Neural cell (in vitro differentiated cells): ENCODE measurements at regions not wholly inside any gene's neighbourhood (a gene's known extent, or its start where the extent isn't known, plus 50 kb on each side); places are given as distances from the start of the nearest gene placed in this dataset.

ENCODE experiments used
- H2AFZ ChIP-seq: fragments of 200-600, 300-800 bp; sonication (generic), shearing (Covaris generic); 2 replicates; pipeline ENCODE4 v1.6.0; 2014; ENCODE audit warnings: low read depth, mild to moderate bottlenecking, antibody characterized with exemption, low read length, moderate library complexity
- H3F3A ChIP-seq: fragments of 200-600 bp; shearing (Covaris generic); 2 replicates; pipeline ENCODE4 v1.6.1; 2016; ENCODE audit warnings: mild to moderate bottlenecking, moderate library complexity, mixed read lengths, antibody characterized with exemption, low read length; ENCODE audit not compliant: insufficient read depth, poor library complexity, severe bottlenecking
- H3K27ac ChIP-seq: fragments of 200-600, 300-800 bp; sonication (generic), shearing (Covaris generic); 2 replicates; pipeline ENCODE4 v1.5.1; 2014; ENCODE audit warnings: mild to moderate bottlenecking, low read length, moderate library complexity
- H3K27me3 ChIP-seq: fragments of 300-800, 200-600 bp; sonication (generic), shearing (Covaris generic); 2 replicates; pipeline ENCODE4 v1.6.0; 2014; ENCODE audit warnings: mild to moderate bottlenecking, low read depth, low read length, moderate library complexity; ENCODE audit not compliant: insufficient read depth
- H3K36me3 ChIP-seq: fragments of 300-800, 200-600 bp; sonication (generic), shearing (Covaris generic); 2 replicates; pipeline ENCODE4 v1.5.1; 2014; ENCODE audit warnings: mild to moderate bottlenecking, antibody characterized with exemption, low read length, moderate library complexity; ENCODE audit not compliant: insufficient read depth
- H3K4me2 ChIP-seq: fragments of 300-800, 200-600 bp; sonication (generic), shearing (Covaris generic); 2 replicates; pipeline ENCODE4 v1.6.0; 2014; ENCODE audit warnings: mild to moderate bottlenecking, low read length
- H3K4me3 ChIP-seq: fragments of 300-800, 200-600 bp; sonication (generic), shearing (Covaris generic); 2 replicates; pipeline ENCODE4 v1.5.1; 2014; ENCODE audit warnings: mild to moderate bottlenecking, low read length, moderate library complexity
- H3K79me2 ChIP-seq: fragments of 200-600 bp; shearing (Covaris generic); replicated peaks from 2 replicates; pipeline ENCODE4 v1.6.0; 2014; ENCODE audit warnings: mild to moderate bottlenecking, low read length, moderate library complexity; ENCODE audit not compliant: insufficient read depth
- H3K9ac ChIP-seq: fragments of 300-800, 200-600 bp; sonication (generic), shearing (Covaris generic); 2 replicates; pipeline ENCODE4 v1.6.1; 2016; ENCODE audit warnings: mild to moderate bottlenecking, low read length, mixed read lengths
- H3K9me2 ChIP-seq: fragments of 200-600 bp; shearing (Covaris generic); 2 replicates; pipeline ENCODE4 v1.6.1; 2016; ENCODE audit warnings: mild to moderate bottlenecking, low read length, mixed read lengths; ENCODE audit not compliant: insufficient read depth
- H3K9me3 ChIP-seq: fragments of 200-600, 300-800 bp; sonication (generic), shearing (Covaris generic); 2 replicates; pipeline ENCODE4 v1.6.1; 2016; ENCODE audit warnings: mild to moderate bottlenecking, mixed run types, low read length, moderate library complexity, mixed read lengths
- H4K20me1 ChIP-seq: fragments of 200-600 bp; shearing (Covaris generic); 2 replicates; pipeline ENCODE4 v1.6.1; 2016; ENCODE audit warnings: mild to moderate bottlenecking, mixed run types; ENCODE audit not compliant: insufficient read depth
- EP300 ChIP-seq: fragments of 450-650 bp; conservative IDR thresholded peaks from 2 replicates; pipeline ENCODE4 v1.6.1; 2014; ENCODE audit warnings: antibody characterized with exemption, mild to moderate bottlenecking, moderate library complexity; ENCODE audit not compliant: poor library complexity, severe bottlenecking
- EZH2 ChIP-seq: fragments of 200-600, 300-800 bp; shearing (Covaris generic), sonication (generic); IDR thresholded peaks from 2 replicates; pipeline ENCODE4 v1.6.1; 2014; ENCODE audit warnings: antibody characterized with exemption, low read length, borderline replicate concordance, mild to moderate bottlenecking; ENCODE audit not compliant: insufficient read depth, poor library complexity, severe bottlenecking
- MXI1 ChIP-seq: fragments of 450-650 bp; conservative IDR thresholded peaks from 2 replicates; pipeline ENCODE4 v1.6.1; 2014; ENCODE audit warnings: antibody characterized with exemption, mild to moderate bottlenecking; ENCODE audit not compliant: poor library complexity, severe bottlenecking
- POLR2AphosphoS5 ChIP-seq: IDR thresholded peaks from 2 replicates; pipeline ENCODE4 v1.6.1; 2012
- RAD21 ChIP-seq: fragments of 450-650 bp; conservative IDR thresholded peaks from 2 replicates; pipeline ENCODE4 v1.6.1; 2014; ENCODE audit warnings: antibody characterized with exemption, mild to moderate bottlenecking, moderate library complexity
- SMC3 ChIP-seq: fragments of 450-650 bp; conservative IDR thresholded peaks from 2 replicates; pipeline ENCODE4 v1.6.1; 2014; ENCODE audit warnings: antibody characterized with exemption, mild to moderate bottlenecking, moderate library complexity; ENCODE audit not compliant: poor library complexity
- TAF1 ChIP-seq: IDR thresholded peaks from 2 replicates; pipeline ENCODE4 v1.6.1; 2012; ENCODE audit warnings: low read depth
- TF ChIP-seq, protein P1 (sequence below): fragments of 450-650 bp; IDR thresholded peaks from 2 replicates; pipeline ENCODE4 v1.5.1; 2014; ENCODE audit warnings: antibody characterized with exemption, mild to moderate bottlenecking, moderate library complexity; ENCODE audit not compliant: poor library complexity, severe bottlenecking
- TF ChIP-seq, protein P2 (sequence below): IDR thresholded peaks from 2 replicates; pipeline ENCODE4 v1.6.1; 2012; ENCODE audit warnings: borderline replicate concordance

GRCh38 chr2:228334180-228334579, 152.7 kb upstream of the SPHKAP start:
- Histone ChIP-seq H2AFZ (no peak overlapping the region), H3K4me2 (no peak overlapping the region)
- no peak for TF ChIP-seq SMC3
- TF ChIP-seq RAD21 = no peak
- TF ChIP-seq TAF1 = no peak
- no peak for TF ChIP-seq MXI1
- no peak for TF ChIP-seq EP300
- TF ChIP-seq, protein P1, sequence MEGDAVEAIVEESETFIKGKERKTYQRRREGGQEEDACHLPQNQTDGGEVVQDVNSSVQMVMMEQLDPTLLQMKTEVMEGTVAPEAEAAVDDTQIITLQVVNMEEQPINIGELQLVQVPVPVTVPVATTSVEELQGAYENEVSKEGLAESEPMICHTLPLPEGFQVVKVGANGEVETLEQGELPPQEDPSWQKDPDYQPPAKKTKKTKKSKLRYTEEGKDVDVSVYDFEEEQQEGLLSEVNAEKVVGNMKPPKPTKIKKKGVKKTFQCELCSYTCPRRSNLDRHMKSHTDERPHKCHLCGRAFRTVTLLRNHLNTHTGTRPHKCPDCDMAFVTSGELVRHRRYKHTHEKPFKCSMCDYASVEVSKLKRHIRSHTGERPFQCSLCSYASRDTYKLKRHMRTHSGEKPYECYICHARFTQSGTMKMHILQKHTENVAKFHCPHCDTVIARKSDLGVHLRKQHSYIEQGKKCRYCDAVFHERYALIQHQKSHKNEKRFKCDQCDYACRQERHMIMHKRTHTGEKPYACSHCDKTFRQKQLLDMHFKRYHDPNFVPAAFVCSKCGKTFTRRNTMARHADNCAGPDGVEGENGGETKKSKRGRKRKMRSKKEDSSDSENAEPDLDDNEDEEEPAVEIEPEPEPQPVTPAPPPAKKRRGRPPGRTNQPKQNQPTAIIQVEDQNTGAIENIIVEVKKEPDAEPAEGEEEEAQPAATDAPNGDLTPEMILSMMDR = no peak
- TF ChIP-seq POLR2AphosphoS5 = no peak
- TF ChIP-seq EZH2 = no peak
- TF ChIP-seq, protein P2, sequence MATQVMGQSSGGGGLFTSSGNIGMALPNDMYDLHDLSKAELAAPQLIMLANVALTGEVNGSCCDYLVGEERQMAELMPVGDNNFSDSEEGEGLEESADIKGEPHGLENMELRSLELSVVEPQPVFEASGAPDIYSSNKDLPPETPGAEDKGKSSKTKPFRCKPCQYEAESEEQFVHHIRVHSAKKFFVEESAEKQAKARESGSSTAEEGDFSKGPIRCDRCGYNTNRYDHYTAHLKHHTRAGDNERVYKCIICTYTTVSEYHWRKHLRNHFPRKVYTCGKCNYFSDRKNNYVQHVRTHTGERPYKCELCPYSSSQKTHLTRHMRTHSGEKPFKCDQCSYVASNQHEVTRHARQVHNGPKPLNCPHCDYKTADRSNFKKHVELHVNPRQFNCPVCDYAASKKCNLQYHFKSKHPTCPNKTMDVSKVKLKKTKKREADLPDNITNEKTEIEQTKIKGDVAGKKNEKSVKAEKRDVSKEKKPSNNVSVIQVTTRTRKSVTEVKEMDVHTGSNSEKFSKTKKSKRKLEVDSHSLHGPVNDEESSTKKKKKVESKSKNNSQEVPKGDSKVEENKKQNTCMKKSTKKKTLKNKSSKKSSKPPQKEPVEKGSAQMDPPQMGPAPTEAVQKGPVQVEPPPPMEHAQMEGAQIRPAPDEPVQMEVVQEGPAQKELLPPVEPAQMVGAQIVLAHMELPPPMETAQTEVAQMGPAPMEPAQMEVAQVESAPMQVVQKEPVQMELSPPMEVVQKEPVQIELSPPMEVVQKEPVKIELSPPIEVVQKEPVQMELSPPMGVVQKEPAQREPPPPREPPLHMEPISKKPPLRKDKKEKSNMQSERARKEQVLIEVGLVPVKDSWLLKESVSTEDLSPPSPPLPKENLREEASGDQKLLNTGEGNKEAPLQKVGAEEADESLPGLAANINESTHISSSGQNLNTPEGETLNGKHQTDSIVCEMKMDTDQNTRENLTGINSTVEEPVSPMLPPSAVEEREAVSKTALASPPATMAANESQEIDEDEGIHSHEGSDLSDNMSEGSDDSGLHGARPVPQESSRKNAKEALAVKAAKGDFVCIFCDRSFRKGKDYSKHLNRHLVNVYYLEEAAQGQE = no peak

DNA sequence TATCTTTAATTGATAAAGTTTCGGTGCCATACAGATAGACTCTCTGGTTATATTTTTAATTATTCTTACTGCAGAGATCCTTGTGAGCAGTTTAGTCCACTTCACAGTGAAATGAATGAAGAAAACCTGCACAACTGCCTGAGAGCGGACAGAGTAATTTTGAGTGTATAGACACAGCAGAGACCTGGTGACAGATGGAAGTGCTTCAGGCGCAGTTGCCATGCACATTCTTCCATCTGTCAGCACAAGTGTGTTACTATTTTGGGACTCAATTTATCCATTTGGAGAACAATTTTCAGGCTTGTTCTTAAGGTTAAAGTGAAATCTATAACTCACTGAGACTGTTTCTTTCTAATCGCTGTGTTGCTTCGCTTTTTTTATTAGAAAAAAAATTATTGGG, 147.8 kb upstream of the SPHKAP start:
- Histone ChIP-seq H3K27me3 (no peaks in the 10 kb centered on the region), H3K9ac (no peak overlapping the region), H4K20me1 (no peaks in the 10 kb centered on the region), H3K79me2 (no peaks in the 10 kb centered on the region), H3K9me3 (no peaks in the 10 kb centered on the region), H3K36me3 (no peaks in the 10 kb centered on the region), H2AFZ (no peak overlapping the region), H3K4me3 (no peak overlapping the region), H3K27ac (peak overlapping the region; percentile 62), H3K9me2 (no peaks in the 10 kb centered on the region), H3F3A (no peaks in the 10 kb centered on the region), H3K4me2 (peak overlapping the region; percentile 13)
- TF ChIP-seq EP300 (peak; percentile 72), POLR2AphosphoS5 (peak; percentile 58), EZH2 (no peak)

More at GRCh38 chr2:228334180-228334579, 152.7 kb upstream of the SPHKAP start:
- H4K20me1 ChIP-seq = no peaks in the 10 kb centered on the region
- H3K79me2 ChIP-seq = no peaks in the 10 kb centered on the region
- no peak overlapping the region for H3K9ac ChIP-seq
- no peaks in the 10 kb centered on the region for H3K9me2 ChIP-seq
- H3K4me3 ChIP-seq = no peak overlapping the region
- no peaks in the 10 kb centered on the region for H3K27me3 ChIP-seq
- H3F3A ChIP-seq = no peaks in the 10 kb centered on the region
- no peaks in the 10 kb centered on the region for H3K9me3 ChIP-seq
- H3K36me3 ChIP-seq = no peaks in the 10 kb centered on the region
- H3K27ac ChIP-seq = no peak overlapping the region

- H3K27ac ChIP-seq = no peak overlapping the region
- no peaks in the 10 kb centered on the region for H3K79me2 ChIP-seq
- no peaks in the 10 kb centered on the region for H4K20me1 ChIP-seq
- no peak overlapping the region for H3K4me2 ChIP-seq
- H3K36me3 ChIP-seq = no peaks in the 10 kb centered on the region
- no peaks in the 10 kb centered on the region for H3K9me3 ChIP-seq
- H3F3A ChIP-seq = no peaks in the 10 kb centered on the region
- no peaks in the 10 kb centered on the region for H3K27me3 ChIP-seq
- H2AFZ ChIP-seq = no peak overlapping the region
- TF ChIP-seq SMC3 (no peak), TAF1 (no peak), POLR2AphosphoS5 (no peak), EP300 (no peak), EZH2 (no peak), MXI1 (no peak), RAD21 (no peak)
- TF ChIP-seq, protein P2 = no peak
- TF ChIP-seq, protein P1 = no peak
- H3K4me3 ChIP-seq = no peak overlapping the region
- H3K9me2 ChIP-seq = no peaks in the 10 kb centered on the region
- H3K9ac ChIP-seq = no peak overlapping the region
Measured at GRCh38 chr2:228321015-228321414, 139.5 kb upstream of the SPHKAP start.
